ENCODE measurements at regions not wholly inside any gene's neighbourhood (a gene's known extent, or its start where the extent isn't known, plus 50 kb on each side); places are given as distances from the start of the nearest gene placed in this dataset.
A peak's percentile ranks its signal among the peaks of the same experiment; 100 is the strongest.

- DNase-seq = no peak
These were observed 51.9 kb upstream of the DBX2 start for GRCh38 chr12:45102818-45103217.

DNA sequence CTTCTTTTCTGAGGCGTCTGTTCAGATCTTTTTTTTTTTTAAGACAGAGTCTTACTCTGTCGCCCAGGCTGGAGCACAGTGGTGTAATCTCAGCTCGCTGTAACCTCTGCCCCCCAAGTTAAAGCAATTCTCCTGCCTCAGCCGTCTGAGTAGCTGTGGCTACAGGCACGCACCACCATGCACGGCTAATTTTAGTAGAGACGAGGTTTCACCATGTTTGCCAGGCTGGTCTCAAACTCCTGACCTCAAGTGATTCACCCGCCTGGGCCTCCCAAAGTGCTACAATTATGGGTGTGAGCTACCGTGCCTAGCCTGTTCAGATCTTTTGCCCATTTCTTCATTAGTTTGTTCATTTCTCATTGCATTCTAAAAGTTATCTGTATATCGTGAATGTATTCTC is 55.1 kb upstream of the DBX2 start:
- DNase-seq = no peak

GRCh38 chr12:45112306-45112705 is 61.4 kb upstream of the DBX2 start:
- no peak for DNase-seq

DNA sequence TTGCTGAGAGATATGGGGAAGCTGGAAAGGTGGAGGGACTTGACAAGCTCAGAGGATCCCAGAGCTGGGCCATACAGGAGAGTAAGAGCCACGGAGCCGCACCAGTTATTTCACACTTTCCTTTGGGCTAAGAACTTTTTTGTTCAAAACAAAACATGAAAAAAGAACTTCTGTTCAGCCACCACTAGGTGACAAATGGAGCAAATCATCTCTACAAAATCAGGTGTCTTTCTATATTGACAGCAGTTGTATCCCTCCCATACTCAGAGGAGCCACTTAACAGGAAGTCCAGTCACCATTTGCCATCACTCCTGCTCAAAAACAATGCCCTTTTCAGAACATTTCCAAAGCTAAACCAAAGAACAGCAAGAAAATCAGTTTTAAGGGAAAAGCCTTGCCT is 70.3 kb upstream of the DBX2 start:
- DNase-seq = no peak

DNA sequence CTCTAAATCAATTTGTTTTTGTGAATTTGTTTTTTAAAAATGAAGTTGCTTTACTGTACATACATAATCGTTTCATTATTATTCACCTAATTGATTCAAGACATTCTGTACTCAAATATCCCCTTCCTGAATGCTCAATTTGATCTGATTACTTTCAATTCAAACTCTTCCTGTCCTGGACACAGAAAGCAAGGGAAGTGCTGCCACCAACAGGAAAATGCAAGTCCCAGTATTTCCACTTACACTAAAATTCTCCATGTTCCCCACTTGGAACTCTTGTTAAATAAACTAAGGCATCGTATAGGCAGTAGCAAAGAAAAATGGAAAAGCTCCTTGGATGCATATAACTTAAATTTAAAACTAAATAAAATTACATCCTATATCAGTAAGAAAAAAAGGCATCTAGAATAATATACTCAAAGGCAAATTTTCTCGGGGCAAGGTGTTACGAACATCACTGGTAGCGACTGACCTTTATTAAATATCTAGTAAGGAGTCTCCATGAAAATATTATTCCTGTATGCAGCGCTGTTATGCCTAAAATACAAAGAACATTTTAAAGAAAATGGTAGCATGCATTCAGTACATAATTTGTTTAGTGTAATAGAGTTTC is 72.0 kb upstream of the DBX2 start:
- DNase-seq = peak; percentile 11

DNA sequence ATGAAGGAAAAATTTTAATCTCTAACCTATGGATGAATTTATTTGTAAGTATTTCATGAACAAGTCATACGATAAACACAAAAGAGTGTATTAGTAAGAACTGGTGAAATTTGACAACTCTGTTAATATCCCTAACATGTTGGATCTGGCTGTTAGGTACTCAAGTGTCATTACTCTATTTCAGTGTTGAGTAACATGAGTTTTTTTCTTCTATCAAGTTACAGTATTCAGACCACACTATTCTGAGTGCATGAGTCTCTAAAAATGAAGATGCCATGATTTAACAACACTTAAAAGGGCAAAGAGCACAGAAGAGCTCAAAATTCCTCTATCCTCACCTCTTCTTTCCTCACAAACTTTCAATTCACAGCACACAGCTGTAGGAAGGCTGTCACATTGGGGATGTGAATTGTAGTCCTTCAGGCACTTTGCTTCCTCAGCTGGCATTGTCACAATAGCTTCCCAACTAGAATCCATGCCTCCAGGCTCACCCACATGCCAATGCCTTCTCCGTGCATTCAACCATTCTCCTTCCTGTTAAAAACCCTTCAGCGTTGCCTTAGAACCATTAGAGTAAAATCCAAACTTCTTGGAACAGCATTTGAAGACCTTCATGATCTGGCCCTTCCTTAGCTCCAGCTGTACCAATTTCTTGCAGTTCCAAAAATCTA is 73.7 kb upstream of the DBX2 start:
- no peak for DNase-seq

DNA sequence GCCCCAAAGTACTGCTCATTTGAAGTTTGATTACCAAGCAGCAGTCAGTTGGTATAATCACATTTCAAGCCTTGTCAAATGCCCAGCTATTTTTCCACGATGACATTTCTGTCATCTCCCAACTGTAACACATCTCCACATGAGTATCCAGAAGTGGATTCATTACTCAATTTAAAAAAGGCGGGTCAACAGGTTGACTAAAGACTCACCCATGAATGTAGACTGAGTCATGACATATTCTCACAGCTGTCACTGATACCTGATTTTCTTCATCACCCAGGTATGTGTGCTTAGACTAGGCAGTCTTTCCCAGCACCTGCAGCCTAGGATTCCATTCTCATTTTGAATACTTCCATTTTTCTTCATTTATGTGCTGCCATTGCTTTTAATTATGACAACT is 75.1 kb upstream of the DBX2 start:
- no peak for DNase-seq

- no peak for DNase-seq
These were observed 77.7 kb upstream of the DBX2 start for GRCh38 chr12:45128637-45129036.

GRCh38 chr12:45130881-45131281 is 80.0 kb upstream of the DBX2 start:
- peak; percentile 29 for DNase-seq

DNA sequence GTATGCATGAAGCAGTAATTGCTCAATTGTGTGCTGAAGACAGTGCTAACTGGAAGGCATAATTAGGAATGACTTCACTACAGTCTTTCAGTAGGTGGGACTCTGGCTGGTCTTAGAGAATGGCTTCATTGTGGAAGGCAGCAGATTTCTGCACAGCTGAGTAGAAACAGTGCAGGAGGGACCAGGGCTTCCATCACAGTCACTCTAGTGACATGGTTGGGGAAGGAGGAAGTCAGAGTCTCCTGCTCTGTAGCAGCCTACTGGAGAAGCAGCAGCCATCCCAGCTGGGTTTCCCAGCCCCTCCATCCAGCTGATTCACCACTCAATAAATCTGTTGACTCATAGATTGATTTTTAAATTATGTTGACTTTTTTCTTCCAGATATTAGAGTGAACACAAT is 80.6 kb upstream of the DBX2 start:
- DNase-seq = no peak

- DNase-seq = no peak
These were observed 77.3 kb upstream of the ANO6 start for GRCh38 chr12:45138609-45139008.

GRCh38 chr12:45148006-45148405 is 67.9 kb upstream of the ANO6 start:
- no peak for DNase-seq

DNA sequence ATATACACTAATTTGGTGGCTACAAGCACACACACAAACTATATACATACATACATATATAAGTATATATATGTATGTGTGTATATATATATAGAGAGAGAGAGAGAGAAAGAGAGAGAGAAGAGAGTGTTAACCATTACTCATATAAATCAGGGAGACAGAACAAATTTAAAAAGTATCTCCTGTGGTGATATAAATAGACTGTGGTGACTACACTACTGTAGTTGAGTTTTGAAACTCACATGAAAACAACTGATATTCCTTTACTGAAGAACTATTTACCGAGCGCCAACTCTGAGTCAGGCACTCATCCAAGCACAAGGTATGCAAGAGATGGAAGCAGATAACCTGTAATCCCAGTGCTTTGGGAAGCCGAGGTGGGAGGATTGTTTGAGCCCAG is 67.3 kb upstream of the ANO6 start:
- DNase-seq = no peak

DNA sequence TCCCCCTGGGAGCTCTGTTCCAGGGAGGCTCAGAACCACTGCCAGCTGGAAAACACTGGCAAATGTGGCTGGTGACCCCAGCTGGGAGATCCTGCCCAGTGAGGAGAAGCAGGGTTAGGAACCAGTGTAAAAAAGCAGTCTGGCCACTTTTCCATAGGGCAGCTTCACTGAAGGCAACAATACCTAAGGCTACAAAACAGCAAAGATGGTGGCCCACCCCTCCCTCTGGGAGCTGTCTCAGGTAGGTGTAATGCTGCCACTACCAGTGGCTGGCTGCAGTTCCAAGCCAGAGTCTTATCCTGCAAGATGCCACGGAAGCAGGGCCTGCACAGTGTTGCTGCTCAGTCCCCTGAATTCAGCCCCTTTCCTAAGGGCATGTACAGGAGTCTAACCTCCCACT is 50.6 kb upstream of the ANO6 start:
- no peak for DNase-seq

GRCh38 chr12:45166056-45166455 is 49.8 kb upstream of the ANO6 start:
- no peak for DNase-seq

Data from NCI-H446 treated with DMSO at 0.1 percent for 48 hours (cell line).